HG02623 (cell line): ENCODE measurements at regions not wholly inside any gene's neighbourhood (a gene's known extent, or its start where the extent isn't known, plus 50 kb on each side); places are given as distances from the start of the nearest gene placed in this dataset.

Experiments
- ATAC-seq: cut with Tn5 transposase; IDR thresholded peaks from one replicate; pipeline ENCODE4 v1.9.1; 2021; ENCODE audit warnings: moderate library complexity; ENCODE audit not compliant: unreplicated experiment

DNA sequence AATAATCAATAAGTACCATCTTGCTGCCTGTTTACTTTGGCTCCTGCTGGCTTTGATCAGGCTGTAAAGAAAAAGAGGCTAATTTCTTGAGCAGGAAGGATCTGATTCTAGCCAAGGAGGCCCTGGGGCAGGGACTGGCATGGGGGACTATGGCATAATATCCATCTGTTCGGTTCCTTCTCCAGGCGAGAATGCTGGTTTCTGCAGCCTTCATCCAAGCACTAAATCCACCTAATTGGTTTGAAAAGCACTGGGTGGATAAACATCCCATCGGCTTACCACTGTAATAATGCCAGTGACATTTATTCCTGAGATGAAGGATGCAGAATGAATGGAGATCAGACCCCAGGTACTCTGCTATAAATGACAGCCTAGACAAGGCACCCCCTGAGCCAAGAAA, 180.0 kb upstream of the ASIC2 start:
- ATAC-seq: no peak

DNA sequence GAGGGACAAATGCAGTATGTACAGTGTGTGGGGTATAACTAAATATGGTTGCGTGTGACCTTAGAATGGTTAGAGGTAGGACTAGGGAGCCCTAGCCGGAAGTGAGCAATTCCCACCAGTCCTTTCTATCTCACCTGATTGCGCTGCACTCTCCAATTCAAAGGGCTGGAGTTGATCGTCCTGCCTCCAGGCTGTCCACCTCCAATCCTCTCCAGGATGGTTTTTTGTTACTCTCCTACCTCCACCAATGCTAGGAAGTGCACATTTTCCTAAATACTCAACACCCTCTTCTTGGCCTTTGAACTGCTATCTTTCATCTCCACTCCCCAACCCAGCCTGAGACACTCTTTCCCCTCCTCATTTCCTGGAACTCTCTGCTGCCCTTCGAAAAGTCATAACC, 181.7 kb upstream of the ASIC2 start:
- ATAC-seq: no peak

DNA sequence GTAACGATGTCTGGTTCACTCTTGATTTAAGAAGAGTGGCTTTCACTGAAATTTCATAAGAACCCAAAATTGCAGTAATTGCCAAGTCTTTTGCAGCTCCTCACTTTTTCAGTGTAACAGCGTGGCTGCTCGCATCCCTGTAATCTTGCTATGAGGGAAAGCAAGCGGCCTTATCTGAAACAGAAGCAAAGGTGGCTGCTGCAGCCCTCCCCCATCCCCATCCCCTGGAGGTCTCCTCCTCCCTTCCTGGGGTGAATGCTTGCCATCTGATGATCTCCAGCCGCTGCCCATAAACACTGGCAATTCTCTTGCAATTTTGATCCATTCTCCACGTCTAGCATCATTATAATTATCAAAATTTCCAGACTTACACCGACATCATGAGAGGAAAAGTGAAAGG, 182.5 kb upstream of the ASIC2 start:
- no peak for ATAC-seq

DNA sequence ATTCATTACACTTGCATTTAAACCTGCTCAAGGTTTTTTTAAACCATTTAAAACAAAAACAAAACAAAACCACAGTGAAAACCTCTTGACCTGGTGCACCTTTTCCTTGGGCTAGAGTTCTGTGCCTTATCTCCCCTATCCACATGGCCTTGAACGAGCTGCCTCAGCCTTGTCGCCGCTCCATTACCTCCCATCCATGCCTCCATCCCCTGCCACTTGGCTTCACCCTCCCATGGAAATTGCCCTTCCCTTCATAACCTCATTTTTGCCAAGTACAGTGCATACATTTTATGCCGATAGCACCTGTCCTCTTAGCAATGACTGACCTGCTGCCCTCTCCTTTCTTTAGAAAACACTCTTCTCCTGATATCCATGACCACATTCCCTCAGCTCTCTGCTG, 188.6 kb upstream of the ASIC2 start:
- no peak for ATAC-seq

DNA sequence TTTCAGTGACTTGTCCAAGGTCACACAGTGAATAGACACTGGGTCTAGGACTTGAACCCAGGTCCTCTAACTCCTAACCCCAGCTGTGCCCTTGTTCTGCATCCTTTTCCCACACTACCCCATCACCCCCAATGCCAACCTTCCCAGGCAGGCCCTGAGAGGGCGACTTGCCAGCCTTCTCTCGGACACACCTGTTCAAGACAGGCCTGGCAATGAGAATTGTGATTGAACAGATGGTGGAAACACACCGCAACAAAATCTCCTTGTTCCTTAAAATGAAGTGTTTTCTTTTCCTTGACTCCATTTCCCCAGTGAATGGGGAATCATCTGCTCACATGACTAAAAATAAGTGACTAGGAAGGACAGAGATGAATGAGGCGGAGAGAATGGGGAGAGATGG, 189.5 kb upstream of the ASIC2 start:
- no peak for ATAC-seq

DNA sequence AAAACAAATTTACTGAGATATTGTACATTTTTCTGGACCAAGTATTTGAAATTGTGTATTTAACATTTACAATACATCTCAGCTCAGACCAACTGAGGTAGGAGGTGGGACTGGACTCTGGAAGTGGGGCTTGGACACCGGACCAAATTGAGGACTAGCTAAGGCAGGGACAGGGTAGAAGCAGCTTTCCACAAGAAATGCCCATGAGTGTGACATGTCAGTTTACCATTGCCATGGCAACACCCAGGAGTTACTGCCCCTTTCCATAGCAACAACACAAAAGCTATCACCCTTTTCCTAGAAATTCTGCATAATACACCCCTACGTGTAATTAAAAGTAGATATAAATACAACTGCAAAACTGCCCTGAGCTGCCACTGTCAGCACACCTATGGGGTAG, 191.5 kb upstream of the ASIC2 start:
- ATAC-seq: no peak

DNA sequence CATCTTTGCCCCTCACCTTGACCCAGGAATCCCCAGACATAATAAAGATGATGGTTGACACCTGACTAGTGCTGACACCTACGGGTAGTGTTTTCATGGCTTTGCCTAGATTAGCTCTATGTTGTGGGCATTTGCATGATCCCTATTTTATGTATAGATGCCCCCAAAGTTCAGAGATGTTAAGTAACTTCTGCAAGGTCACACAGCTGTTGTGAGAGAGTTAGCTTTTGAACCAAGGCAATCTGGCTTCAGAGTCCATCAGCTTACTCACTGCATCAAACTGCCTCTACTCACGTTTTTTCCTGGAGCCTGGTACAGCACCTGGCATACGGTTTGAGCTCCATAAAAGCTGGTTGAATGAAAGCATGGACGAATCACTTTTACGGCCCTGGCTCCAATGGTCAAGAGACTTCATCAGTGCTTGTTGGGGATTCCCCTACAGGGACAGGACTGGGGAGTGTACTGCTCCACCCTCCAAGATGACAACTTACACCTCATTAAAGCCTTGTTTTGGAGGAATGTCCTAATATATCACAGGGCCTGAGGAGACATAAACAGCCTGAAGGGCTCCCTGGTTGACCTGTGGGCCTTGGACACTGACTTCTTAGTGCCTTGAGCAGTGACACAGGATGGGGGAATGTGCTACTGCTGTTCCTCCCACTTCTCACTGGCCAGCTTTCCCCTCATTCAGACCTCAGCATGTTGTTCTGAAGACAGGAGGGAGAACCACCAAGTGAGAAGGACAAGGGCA, 193.2 kb upstream of the ASIC2 start:
- no peak for ATAC-seq

DNA sequence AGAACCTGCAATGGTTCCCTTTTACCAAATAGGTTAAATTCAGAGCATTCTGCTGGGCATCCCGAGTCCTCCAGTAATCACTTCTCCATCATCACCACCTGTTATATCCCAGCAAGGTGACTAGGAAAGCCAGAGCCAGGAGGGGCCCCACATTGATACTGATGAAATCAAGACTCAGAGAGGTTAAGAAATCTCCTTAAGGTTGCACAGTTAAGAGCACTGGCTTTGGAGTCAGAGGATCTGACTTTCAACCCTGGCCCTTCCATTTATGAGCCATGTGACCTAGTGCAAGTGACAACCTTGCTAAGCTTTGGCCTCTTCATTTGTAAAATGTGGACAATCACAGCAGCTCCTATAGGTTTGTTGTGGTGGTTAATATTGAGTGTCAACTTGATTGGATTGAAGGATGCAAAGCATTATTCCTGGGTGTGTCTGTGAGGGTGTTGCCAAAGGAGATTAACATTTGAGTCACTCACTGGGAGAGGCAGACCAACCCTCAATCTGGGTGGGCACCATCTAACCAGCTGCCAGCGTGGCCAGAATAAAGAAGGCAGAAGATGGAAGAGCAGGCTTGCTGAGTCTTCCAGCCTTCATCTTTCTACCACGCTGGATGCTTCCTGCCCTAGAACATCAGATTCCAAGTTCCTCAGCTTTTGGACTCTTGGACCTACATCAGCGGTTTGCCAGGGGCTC, 194.2 kb upstream of the ASIC2 start:
- ATAC-seq: no peak

DNA sequence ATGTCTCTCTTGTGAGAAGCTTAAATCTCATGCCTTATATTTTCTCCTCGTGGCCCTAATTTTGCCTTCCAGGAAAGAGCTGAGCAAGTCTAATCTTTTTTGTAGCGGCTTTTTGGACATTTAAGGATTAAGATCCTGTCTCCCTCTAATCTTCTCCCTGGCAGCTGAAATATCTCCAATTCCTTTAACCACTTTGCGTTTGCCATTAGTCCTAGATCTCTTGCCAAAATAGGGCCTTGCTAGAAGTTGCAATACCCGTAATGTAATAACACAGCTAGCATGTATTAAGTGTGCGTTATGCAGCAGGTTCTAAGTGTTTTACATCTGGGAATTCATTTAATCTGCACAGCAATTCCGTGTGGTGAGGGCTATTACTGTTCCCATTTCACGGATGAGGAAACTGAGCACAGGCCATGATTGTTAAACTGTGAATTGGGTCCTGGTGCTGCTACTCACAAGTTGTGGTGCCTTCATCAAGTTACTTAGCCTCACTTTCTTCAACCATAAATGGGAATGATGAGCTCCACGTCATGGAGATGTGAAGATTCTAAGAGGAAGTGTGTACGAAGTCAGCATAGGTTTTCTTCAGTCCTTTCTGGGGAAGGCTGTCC, 198.9 kb upstream of the ASIC2 start:
- ATAC-seq: no peak

DNA sequence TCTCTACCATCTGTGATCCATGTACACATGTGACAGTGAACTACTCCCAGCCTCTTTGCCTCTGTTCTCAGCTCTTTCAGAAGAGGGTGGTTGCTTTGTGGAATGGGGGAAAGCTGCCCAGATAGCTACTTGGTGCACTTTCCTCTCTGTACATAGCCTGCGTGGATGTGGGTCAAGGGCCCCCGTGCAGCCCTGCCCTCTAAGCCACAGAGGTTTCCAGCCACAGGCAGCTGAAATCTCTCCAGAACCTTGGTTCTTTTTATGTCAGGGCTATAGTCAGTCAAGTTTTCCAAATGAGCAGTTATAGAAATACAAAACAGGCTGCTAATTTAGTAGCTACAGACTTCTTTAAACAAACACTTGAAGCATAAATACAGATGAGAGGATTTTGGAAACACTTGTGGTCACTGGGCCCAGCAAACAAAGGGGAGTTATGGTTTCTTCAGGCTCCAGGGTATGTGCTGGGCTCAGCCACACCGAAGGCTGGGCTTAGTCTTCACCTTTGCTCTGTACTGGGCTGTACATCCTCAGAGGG, 199.7 kb upstream of the ASIC2 start:
- no peak for ATAC-seq

DNA sequence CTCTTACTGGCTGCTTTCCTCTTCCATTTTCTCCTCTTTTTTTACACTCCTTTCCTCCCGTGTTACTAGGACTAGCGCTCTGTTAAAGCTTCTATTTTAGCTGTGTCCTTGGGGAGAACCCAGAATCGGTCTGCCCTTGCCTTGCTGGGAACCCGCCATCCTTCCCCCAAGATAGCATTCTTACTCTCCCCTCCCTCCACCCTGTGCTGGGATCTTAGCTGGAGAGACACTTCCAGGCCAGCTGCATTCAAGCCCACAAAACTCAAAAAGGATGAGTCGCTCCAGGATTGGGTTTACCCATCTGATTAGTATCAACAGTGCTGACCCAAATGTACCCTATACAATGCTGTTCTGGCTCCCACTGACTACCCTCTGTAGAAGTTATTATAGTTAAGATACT, 200.5 kb upstream of the ASIC2 start:
- no peak for ATAC-seq

DNA sequence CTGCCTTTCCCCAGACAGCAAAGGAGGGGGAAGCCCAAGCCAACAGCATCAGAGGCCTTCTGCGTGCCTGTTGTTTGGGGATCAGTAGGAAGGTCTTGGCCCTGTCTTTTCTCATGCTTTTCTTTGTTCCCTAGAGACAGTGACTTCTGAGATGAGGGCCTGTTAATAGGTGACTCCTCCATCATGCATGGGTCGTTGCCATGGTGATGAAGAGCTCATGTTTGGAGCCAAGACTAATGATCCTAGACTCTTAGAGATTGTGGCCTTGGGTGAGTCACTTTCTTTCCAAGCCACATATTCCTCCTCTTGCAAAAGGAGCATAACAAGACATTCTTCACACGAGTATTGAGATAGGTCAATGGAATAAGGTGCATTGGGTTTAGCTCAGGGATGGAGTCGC, 201.1 kb upstream of the ASIC2 start:
- ATAC-seq: no peak

DNA sequence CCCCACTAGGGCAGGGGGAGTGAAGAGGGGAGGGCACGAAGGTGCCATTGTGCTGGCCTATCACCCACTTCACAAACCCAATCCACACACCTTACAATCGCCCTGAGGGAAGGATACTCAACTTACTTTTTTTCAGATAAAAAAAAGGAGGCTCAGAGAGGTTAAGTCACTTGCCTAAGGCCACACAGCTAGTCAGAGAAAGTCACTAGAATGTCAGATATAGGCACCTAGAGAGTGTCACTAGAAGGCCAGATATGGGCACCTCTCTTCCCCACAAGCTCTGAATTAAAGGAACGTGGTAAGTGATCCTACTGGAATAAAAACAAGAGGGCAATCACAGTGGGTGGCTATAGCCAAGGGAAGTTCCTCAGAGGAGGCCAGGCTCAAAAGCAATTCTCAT, 204.5 kb upstream of the ASIC2 start:
- ATAC-seq: no peak

DNA sequence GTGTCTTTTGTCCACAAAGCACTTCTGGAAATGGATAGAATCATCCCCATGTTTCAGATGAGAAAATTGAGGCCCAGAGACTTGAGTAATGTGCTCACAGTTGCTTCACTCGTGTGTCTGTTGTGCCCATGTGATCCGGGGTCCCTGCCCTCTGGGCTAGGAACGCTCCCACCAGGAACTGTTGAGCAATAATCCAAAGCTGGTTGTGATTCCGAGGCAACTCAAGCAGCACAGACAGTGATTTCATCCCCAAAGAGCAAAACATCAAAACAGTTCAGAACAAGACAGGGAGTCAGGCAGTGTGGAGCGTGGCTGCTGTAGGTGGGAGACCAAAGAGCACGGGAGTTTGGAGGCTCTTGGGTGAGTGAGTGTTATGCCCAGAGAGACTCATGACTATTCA, 205.0 kb upstream of the ASIC2 start:
- no peak for ATAC-seq

DNA sequence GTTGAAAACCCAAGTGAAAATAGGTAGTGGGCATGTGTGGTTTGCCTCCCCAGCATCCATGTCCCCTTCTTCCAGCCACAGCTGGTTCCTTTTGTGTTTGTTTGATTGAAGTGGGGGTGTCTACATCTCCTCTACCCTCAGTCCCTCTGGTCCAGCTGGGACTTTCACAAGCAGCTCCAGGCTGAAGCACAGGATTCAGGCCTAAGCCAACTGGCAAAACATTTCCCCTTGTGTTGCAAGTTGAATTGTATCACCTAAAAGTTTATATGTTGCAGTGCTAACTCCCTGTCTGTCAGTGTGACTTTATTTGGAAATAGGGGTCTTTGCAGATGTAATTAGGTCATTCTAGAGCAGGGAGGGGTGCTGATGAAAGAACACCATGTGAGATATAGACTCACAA, 205.9 kb upstream of the ASIC2 start:
- no peak for ATAC-seq

DNA sequence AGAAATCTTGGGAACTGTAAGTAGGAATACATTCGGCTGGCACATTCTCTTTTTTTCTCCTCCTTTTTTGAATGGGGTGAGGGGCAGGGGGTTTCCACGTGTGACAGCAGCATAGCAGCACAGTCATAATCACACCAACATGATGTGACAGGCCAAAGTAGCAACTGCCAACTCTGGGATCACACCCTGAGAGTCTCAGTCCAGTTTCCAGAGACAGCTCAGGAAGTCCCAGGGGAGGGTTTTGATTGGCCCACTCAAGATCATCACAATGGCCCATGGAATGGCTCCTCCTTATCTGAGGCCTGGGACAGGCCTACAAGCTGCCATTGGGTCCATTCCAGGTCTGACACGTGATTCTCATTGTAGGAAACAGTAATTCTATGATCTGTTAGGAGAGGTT, 207.1 kb upstream of the ASIC2 start:
- no peak for ATAC-seq

DNA sequence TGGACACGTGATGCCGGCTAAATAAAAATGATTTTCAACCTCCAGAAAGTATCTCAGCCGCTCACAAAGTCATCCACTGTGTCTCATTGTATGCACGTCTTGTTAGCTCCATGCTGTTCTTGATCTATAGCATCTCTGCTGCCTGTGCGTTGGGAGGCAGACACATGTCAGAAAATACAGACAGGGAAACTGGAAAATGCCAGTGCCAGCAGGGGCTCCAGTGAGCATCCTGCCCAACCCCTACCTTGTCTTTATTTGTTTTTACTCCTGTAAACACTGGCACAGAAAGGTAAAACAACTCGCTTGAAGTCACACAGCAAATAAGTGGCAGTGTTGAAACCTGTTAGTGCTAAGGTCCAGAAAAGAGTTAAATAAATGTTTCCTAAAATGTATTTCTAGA, 208.1 kb upstream of the ASIC2 start:
- no peak for ATAC-seq

DNA sequence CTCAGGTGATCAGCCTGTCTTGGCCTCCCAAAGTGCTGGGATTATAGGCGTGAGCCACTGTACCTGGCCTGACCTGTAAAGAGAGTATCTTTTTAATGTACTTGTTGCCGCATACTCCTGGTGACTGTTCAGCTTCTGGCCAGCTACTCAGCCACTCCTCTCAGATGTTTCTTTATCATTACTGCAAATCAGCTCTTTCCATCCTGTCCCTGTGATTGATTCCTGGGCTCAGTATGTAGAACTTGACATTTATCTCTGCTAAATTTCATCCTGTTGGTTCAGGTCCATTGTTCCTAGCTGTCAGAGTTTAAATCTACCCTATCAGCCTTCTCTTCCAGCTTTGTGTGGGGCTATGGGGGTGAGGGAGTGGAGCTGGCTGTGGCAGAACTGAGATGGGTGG, 211.5 kb upstream of the ASIC2 start:
- no peak for ATAC-seq

DNA sequence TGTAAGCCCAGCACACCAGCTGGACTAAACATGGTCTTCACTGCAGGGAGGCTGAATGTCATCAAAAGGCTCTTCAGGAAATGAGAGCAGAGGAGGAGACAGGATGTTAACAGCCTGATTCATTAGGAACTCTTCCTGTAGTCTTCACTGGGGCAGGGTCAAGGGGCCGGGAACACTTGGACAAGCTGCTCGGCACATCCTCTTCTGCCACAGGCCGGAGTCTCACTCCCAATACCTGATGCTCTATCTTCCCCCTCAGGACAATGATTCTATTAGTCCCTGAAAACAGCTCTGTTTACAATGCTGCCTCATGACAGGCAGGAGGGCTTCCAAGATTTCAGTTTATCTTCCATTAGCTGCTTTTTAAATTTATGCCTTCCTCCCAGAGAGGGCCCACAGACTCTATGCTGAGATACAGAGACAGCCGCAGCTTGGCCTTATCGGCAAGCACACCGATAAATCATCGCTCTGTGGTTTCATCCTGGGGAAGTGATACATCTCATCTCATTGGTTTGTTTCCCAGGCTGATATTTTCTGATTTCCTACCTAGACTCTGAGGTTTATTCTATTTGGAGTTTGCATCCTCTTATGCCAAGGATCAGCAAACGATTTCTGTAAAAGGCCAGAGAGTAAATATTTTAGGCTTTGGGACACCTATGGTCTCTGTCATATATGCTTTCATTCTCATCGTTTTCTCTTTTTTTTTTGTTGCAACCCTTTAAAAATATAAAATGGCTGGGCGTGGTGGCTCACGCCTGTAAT, 214.0 kb upstream of the ASIC2 start:
- ATAC-seq: no peak

DNA sequence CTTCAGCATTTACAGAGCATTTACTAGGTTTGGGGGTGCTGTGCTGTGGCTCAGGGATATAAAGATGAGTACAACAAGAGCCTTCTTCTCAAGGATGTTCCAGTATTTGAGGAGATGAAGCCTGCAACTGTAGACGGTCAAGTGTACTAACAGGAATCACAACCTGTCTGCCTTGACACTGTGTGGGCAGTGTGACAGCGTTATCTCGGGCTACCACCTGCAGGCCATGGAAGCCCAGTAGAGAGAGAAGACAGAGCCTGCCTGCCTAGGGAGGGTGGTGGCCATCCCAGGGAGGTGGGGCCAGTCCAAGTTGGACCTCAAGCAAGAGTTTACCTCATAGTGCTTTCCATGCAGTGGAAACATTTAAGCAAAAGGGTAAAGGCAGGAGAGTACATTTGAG, 215.1 kb upstream of the ASIC2 start:
- no peak for ATAC-seq

DNA sequence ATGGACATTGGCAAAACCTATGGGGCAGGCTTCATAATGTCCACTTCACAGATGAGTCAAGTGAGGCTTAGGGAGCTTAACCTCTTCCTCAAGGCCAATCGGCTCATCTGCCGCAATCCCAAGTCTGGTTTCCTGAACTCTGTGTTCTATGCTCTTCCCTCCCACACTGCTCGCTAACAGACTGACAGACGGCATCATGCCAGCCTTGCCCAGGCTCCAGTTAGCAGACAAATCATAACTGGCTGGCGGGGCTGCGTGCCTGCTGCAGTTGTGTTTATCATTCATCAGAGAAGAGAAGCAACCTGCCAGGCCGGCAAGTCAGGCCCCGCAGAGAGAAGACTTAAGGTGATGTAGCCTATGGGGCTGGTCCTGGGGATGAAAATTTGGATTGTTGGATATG, 216.2 kb upstream of the ASIC2 start:
- ATAC-seq: no peak
